ENCODE measurements at regions not wholly inside any gene's neighbourhood (a gene's known extent, or its start where the extent isn't known, plus 50 kb on each side); places are given as distances from the start of the nearest gene placed in this dataset.

DNA sequence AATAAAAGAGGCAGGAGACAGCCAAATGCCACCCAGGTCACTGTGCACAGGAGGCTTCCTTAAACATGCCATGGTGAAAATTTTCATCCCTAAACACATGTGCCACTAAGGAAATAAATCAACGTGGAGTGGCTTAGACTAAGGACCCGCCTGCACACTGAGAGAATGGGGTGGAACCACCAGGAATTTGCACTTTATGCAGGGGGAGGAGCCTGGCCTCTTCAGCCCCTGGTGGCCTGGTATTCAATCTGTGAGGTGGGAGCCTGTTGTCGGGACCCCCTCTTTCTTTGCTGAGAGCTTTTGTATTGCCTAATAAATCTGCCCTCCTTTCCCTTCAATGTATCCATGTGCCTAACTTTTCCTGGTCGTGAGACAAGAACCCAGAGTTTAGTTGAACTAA is 204.6 kb upstream of the NRP1 start:
- in situ Hi-C loops (cut with HindIII; ENCODE audit: low sequenced_read_pairs): no loop called here

DNA sequence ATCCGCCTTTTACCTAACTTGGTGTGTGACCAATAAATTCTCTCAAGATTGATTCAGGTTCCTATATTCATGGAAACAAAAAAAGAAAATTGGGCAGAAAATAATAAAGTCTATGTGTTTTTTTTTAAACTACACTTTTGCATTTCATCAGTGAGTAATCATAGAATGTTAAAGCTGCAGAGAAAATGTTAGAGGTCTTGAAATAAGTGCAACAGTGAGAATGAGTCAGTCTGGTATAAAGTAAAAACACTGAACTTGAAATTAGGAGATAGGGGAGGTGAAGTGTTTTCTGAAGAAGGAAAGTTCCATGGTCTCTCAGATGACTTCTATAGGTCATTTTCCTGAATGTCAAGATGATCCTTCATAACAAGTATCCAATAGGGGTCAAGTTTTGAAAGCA is 202.6 kb upstream of the NRP1 start:
- no peak for DNase-seq (ENCODE audit: low read depth)
- no peak overlapping the region for H3K4me3 ChIP-seq (ENCODE audit: low read depth, low read length)
- TF ChIP-seq, protein P1, sequence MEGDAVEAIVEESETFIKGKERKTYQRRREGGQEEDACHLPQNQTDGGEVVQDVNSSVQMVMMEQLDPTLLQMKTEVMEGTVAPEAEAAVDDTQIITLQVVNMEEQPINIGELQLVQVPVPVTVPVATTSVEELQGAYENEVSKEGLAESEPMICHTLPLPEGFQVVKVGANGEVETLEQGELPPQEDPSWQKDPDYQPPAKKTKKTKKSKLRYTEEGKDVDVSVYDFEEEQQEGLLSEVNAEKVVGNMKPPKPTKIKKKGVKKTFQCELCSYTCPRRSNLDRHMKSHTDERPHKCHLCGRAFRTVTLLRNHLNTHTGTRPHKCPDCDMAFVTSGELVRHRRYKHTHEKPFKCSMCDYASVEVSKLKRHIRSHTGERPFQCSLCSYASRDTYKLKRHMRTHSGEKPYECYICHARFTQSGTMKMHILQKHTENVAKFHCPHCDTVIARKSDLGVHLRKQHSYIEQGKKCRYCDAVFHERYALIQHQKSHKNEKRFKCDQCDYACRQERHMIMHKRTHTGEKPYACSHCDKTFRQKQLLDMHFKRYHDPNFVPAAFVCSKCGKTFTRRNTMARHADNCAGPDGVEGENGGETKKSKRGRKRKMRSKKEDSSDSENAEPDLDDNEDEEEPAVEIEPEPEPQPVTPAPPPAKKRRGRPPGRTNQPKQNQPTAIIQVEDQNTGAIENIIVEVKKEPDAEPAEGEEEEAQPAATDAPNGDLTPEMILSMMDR (IDR thresholded peaks at IDR 0.05; ENCODE audit: low read depth, low read length, missing control alignments): no peak
- in situ Hi-C loops (cut with HindIII; ENCODE audit: low sequenced_read_pairs): no loop called here

More for the DNA sequence above, 204.6 kb upstream of the NRP1 start:
- no peak overlapping the region for H3K4me3 ChIP-seq (ENCODE audit: low read depth, low read length)
- TF ChIP-seq, protein P1 (IDR thresholded peaks at IDR 0.05; ENCODE audit: low read depth, low read length, missing control alignments): no peak
- no peak for DNase-seq (ENCODE audit: low read depth)

DNA sequence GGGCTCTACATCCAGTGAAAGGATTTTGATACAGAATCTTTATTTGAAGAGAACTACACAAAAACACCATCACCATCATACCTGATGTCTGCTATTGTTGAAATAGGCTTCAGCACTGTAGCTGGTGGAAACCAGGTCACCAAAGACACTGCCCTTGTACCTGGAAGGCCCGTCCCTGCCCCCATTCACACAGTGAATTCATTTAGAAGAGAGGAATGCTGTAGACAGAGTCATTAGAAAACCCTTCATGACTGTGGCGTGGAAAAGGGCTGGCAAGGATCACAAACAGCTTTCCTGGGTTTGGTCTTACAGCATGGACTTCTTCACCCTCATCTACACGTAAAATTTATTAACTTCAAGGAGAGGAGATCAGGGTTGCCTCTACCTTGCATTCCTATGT is 202.0 kb upstream of the NRP1 start:
- in situ Hi-C loops (cut with HindIII; ENCODE audit: low sequenced_read_pairs): no loop called here
- DNase-seq (ENCODE audit: low read depth): no peak
- H3K4me3 ChIP-seq (ENCODE audit: low read depth, low read length): no peak overlapping the region
- TF ChIP-seq, protein P1 (IDR thresholded peaks at IDR 0.05; ENCODE audit: low read depth, low read length, missing control alignments): no peak

DNA sequence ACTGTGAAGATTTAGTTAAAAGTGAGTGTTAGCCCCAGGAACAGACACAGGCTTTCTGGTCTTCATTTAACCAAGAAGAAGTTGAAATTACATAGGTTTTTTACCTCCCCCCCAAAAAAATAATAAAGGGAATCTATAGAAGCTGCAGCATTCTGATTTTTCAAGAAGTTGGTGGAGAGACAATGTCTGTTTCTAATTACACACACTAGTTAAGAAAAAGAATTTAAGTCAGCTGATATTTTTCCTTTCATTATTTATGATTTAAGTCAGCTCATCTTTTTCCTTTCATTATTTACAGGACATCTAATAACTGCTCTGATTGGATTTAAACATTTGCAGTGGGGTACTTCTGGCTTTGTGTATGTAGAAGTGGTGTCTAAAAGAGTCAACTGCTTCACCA is 201.4 kb upstream of the NRP1 start:
- no peak for DNase-seq (ENCODE audit: low read depth)
- no peak overlapping the region for H3K4me3 ChIP-seq (ENCODE audit: low read depth, low read length)
- in situ Hi-C loops (cut with HindIII; ENCODE audit: low sequenced_read_pairs): no loop called here
- TF ChIP-seq, protein P1 (IDR thresholded peaks at IDR 0.05; ENCODE audit: low read depth, low read length, missing control alignments): no peak

DNA sequence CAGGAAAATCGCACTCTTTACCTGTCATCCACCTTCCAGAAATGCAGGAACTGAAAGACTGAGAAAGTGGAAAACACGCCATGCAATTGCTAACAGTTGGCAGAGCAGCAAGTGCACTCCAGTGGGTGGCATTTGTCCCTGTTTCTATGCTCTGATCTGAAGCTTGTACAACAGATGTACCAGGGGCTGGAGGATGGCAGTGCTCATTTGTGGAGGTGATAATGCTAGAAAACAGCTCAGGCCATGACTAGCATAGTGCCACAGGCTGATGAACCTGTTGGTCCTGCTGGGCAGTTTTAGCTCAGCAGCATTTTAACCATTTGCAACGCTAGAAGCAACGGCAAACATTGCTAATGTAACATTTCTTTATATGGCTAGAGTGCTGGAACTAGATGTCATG is 199.9 kb upstream of the NRP1 start:
- TF ChIP-seq, protein P1 (IDR thresholded peaks at IDR 0.05; ENCODE audit: low read depth, low read length, missing control alignments): no peak
- no peak for DNase-seq (ENCODE audit: low read depth)
- no peak overlapping the region for H3K4me3 ChIP-seq (ENCODE audit: low read depth, low read length)
- in situ Hi-C loops (cut with HindIII; ENCODE audit: low sequenced_read_pairs): no loop called here

DNA sequence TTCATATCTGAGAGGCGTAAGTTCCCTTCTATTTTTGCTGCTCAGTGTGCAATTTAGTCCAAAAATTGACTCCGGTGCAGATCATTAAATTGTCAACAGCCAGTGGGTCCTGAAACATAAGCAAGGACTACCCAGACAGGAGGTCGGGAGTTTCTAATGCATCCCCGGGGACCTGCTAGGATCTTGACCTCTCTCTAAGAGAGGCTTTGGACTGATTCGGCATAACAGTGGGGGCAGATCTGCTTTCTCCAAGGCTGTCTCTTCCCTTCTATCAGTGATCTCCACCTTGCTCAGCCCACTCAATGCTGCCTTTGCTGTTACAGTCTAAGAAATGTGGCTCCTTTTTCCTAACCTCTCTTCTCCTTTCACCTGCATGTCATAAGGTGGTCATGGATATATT is 199.1 kb upstream of the NRP1 start:
- TF ChIP-seq, protein P1 (IDR thresholded peaks at IDR 0.05; ENCODE audit: low read depth, low read length, missing control alignments): no peak
- DNase-seq (ENCODE audit: low read depth): no peak
- in situ Hi-C loops (cut with HindIII; ENCODE audit: low sequenced_read_pairs): no loop called here
- no peak overlapping the region for H3K4me3 ChIP-seq (ENCODE audit: low read depth, low read length)

DNA sequence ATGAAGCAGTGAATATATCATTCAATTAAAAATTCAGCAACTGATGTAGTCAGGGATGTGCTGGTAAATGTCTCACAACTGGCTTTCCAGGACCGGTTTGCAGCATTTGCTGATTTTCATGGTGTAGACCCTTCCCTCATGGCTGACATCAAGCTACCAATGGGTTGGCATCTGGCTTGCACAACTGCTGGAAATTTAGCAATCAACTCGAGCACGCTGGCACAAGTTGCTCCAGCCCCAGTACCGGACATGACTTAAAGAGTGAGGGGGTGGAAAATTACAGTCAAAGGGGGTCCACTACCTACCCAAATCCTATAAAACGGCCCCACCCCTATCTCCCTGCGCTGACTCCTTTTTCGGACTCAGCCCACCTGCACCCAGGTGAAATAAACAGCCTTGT is 198.4 kb upstream of the NRP1 start:
- TF ChIP-seq, protein P1 (IDR thresholded peaks at IDR 0.05; ENCODE audit: low read depth, low read length, missing control alignments): no peak
- no peak for DNase-seq (ENCODE audit: low read depth)
- no peak overlapping the region for H3K4me3 ChIP-seq (ENCODE audit: low read depth, low read length)
- in situ Hi-C loops (cut with HindIII; ENCODE audit: low sequenced_read_pairs): no loop called here

Data from astrocyte of the cerebellum (primary cell).